HUES48 (cell line): ENCODE measurements at regions not wholly inside any gene's neighbourhood (a gene's known extent, or its start where the extent isn't known, plus 50 kb on each side); places are given as distances from the start of the nearest gene placed in this dataset.

Experiments
- H3K27ac ChIP-seq: one replicate; pipeline ENCODE4 v1.7.0; 2013; ENCODE audit warnings: low read depth, low read length, inconsistent platforms
- H3K27me3 ChIP-seq: 2 replicates; pipeline ENCODE4 v1.6.1; 2013; ENCODE audit warnings: mild to moderate bottlenecking, low read length; ENCODE audit not compliant: control insufficient read depth, insufficient read depth
- H3K36me3 ChIP-seq: 2 replicates; pipeline ENCODE4 v1.6.1; 2013; ENCODE audit warnings: low read length; ENCODE audit not compliant: control insufficient read depth, insufficient read depth
- H3K4me1 ChIP-seq: 2 replicates; pipeline ENCODE4 v1.6.1; 2013; ENCODE audit warnings: mild to moderate bottlenecking, low read length; ENCODE audit not compliant: control insufficient read depth, insufficient read depth
- H3K4me3 ChIP-seq: 2 replicates; pipeline ENCODE4 v1.5.1; 2013; ENCODE audit warnings: mild to moderate bottlenecking, low read depth, low read length
- H3K9ac ChIP-seq: 2 replicates; pipeline ENCODE4 v1.6.1; 2013; ENCODE audit warnings: mild to moderate bottlenecking, low read depth, low read length, moderate library complexity
- H3K9me3 ChIP-seq: 2 replicates; pipeline ENCODE4 v1.6.1; 2013; ENCODE audit warnings: low read length; ENCODE audit not compliant: control insufficient read depth, insufficient read depth

DNA sequence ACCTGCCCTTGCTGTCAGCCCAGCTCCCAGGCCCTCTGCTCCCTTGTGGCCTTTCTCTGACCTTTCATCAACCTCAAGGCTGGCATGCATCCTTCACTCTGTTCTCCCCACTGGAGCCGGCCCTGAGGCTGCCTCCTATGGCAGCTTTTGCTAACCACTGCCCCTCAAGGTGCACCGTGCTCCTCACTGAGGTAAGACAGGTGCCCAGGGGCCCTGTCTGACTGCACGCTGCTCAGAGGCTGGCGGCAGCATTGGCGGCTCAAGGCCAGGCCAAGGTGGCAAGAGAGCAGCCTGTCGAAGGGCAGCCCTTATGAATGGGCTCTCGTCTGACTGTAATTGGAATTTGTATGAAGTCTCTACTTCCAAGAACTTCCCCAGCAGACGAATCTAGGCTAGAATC lies 172.6 kb downstream of the ZNF248 start:
- Histone ChIP-seq H3K36me3 (no peaks in the 10 kb centered on the region), H3K27me3 (no peaks in the 10 kb centered on the region), H3K9ac (no peak overlapping the region), H3K9me3 (peaks cover 93% of the 10 kb centered on the region), H3K4me1 (no peaks in the 10 kb centered on the region), H3K4me3 (no peak overlapping the region), H3K27ac (no peak overlapping the region)

DNA sequence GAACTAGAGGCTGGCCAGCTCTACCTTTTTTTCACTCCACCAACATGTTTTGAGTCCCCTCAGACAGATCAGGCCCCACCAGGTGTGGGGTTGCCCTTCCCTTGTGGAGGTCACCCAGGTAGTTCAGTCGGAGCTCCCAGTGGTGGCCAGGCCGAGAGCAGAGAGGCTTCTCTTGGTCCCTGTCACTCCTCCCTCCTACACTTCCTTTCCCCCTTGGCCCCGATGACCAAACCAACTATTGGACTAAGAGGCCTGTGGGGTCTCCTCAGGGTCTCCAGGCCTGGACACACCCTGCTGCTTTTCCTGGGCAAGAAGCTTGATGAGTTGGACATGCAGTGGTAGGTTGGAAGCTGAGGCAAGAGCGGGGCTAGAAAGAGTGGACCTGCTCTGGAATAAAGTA lies 174.8 kb downstream of the ZNF248 start:
- H3K27ac ChIP-seq = no peak overlapping the region
- no peaks in the 10 kb centered on the region for H3K27me3 ChIP-seq
- no peaks in the 10 kb centered on the region for H3K4me1 ChIP-seq
- H3K9ac ChIP-seq = no peak overlapping the region
- no peaks in the 10 kb centered on the region for H3K36me3 ChIP-seq
- H3K9me3 ChIP-seq = peaks cover 96% of the 10 kb centered on the region
- no peak overlapping the region for H3K4me3 ChIP-seq

DNA sequence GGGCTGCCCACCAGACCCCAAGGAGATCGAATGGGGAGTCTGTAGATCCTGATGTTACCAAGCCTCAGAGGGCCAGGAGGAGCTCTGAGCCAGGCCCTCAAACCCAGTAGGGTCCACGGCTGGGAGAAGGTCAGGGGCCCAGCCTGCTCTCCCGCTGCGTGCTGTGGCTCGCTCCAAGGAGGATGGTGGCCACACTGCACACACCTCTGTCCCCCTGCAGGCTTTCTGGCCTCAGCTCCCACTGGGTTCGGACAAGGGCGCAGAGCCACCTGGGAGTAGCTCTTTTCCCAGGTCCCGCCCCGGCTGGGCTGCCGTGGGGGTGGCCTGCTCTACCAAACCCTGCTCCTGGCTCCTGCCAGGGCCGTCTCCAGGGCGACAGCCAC lies 175.8 kb downstream of the ZNF248 start:
- H3K4me3 ChIP-seq = no peak overlapping the region
- no peaks in the 10 kb centered on the region for H3K36me3 ChIP-seq
- no peaks in the 10 kb centered on the region for H3K27me3 ChIP-seq
- H3K27ac ChIP-seq = no peak overlapping the region
- no peaks in the 10 kb centered on the region for H3K4me1 ChIP-seq
- H3K9me3 ChIP-seq = peaks cover 93% of the 10 kb centered on the region
- H3K9ac ChIP-seq = no peak overlapping the region

DNA sequence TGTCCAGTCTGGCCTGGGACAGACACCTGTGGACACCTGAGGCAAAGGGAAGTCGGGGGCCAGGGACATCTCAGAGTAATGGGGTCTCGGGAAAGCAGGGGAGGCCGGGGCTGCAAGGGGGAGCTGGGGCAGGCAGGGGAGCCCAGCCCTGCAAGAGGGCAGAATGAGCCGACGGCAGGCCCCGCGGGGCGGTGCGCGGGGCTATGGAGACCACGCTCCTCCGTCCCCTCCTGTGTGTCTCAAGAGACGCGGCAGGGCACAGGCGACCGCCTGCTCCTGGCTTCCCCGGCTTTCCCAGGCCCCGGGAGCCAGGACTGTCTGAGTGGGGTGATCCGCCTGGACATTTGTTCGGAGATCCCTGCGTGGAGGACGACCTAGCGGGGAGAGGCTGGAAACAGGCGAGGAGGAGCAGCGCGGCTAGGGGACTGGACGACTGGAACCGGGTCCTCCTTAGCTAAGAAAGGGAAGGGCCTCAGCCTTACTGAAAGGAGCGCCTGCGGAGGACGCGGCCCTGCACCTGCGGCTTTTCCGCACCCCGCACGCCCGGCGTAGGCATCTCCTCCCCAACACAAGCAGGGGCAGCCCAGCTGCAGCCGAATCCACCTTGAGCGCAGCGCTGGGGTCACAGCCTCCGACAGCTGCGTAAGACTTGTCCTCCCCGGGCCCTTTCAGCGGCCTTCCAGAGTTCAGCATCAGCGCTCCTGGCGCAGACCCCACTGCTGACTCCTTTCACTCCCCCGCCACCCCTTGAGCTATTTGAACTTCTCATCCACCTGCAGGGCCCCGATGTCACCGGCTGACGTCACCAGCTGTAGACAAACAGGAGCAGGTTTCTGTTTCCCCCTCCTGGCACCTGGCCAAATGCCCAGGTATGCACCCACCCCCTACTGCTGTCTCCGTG lies 176.4 kb downstream of the ZNF248 start:
- H3K27ac ChIP-seq = no peak overlapping the region
- no peak overlapping the region for H3K9ac ChIP-seq
- no peaks in the 10 kb centered on the region for H3K36me3 ChIP-seq
- no peaks in the 10 kb centered on the region for H3K4me1 ChIP-seq
- no peaks in the 10 kb centered on the region for H3K27me3 ChIP-seq
- H3K4me3 ChIP-seq = no peak overlapping the region
- H3K9me3 ChIP-seq = peaks cover 93% of the 10 kb centered on the region

DNA sequence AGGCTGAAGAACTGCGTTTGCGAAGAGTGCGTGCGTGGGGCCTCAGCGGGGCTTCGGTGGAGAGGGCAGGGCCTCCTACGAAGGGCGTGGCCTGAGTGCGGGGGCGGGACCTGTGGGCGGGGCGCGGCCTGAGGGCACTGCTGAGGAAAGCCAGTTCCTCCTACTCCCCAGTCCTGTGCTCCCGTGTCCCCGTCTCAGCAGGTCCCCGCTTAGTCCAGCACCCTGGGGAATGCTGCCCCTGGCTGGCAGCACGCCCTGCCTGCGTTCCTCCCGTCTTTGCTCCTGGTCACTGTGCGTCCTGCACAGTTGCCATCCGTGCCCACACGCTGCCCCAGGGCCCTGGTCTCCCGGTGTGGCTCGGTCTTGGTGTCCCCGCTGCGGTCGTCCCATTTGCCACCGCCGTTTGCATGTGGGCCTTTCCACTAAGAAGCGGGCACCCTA lies 177.1 kb downstream of the ZNF248 start:
- Histone ChIP-seq H3K4me3 (no peak overlapping the region), H3K36me3 (no peaks in the 10 kb centered on the region), H3K27ac (no peak overlapping the region), H3K9ac (no peak overlapping the region), H3K27me3 (no peaks in the 10 kb centered on the region), H3K4me1 (no peaks in the 10 kb centered on the region), H3K9me3 (peaks cover 93% of the 10 kb centered on the region)

DNA sequence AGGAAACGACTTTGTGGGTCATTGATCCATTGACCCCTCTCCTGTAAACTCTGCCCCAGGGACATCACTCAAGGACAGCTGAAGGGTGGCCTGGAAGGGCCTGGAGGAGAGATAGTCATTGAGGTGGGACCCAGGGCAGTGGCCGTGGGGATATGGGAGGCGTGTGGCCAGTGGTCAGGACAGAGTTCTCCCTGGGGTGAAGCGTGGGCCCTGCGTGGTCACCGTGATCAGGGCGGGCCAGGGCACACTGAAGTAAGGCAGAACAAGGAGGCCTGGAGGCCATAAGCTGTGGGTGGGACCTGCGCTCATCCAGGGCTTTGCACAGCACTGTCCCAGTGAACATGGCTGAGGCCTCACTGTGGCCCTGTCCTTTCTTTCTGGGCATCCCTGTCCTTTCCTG lies 177.9 kb downstream of the ZNF248 start:
- Histone ChIP-seq H3K9me3 (peaks cover 93% of the 10 kb centered on the region), H3K4me1 (no peaks in the 10 kb centered on the region), H3K4me3 (no peak overlapping the region), H3K9ac (no peak overlapping the region), H3K27ac (no peak overlapping the region), H3K27me3 (no peaks in the 10 kb centered on the region), H3K36me3 (no peaks in the 10 kb centered on the region)

DNA sequence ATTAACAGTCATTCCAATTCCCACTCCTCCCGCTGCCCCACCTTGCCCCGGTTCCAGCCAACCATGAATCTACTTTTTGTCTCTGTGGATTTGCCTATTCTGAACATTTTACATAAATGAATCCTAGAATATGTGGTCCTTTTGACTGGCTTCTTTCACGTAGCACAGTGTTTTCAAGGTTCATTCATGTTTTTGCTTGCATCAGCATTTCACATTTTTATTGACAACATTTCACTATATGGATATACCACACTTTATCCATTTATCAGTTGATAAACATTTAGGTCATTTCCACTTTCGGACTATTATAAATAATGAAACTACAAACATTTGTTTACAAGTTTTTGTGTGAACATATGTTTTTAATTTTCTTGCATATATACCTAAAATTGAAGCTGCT lies 182.0 kb downstream of the ZNF248 start:
- Histone ChIP-seq H3K4me1 (no peaks in the 10 kb centered on the region), H3K36me3 (no peaks in the 10 kb centered on the region), H3K27ac (no peak overlapping the region), H3K27me3 (no peaks in the 10 kb centered on the region), H3K9me3 (peaks cover 92% of the 10 kb centered on the region), H3K4me3 (no peak overlapping the region), H3K9ac (no peak overlapping the region)

DNA sequence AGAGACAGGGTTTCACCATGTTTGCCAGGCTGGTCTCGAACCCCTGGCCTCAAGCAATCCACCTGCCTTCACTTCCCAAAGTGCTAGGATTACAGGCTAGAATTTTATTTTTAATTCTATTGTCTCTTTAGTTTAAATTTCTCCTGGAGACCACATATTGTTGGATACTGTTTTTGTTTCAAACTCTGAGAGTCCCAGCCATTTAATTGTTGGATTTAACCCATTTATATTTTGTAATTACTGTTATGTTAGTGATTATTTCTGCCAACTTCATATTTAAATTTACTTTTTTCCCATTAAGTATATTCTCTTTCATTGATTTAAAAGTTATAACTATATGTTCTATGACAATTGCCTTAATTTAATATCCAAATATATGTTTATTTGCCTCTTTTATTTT lies 185.6 kb downstream of the ZNF248 start:
- Histone ChIP-seq H3K4me3 (no peak overlapping the region), H3K27me3 (no peaks in the 10 kb centered on the region), H3K4me1 (no peaks in the 10 kb centered on the region), H3K9me3 (peaks cover 91% of the 10 kb centered on the region), H3K27ac (no peak overlapping the region), H3K9ac (no peak overlapping the region), H3K36me3 (no peaks in the 10 kb centered on the region)

DNA sequence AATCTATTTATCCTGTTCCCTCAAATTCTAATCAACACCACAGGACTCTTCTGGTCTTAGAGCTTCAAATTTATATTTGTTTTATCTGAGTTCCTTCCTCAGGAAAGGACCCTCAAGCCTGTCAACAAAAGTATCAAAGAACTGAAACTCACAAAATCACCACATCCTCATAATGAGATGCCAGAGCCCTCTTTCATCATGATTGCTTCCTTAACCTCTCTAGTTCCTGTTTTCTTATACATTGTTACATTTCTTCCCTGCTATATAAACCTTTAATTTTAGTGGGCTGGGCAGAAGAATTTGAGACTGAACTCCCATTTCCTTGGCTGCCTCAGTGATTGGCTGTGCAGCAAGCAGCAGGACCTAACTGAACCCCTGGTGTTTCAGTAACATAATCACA lies 189.7 kb downstream of the ZNF248 start:
- no peak overlapping the region for H3K9ac ChIP-seq
- H3K36me3 ChIP-seq = no peaks in the 10 kb centered on the region
- no peaks in the 10 kb centered on the region for H3K27me3 ChIP-seq
- H3K9me3 ChIP-seq = peaks cover 91% of the 10 kb centered on the region
- no peak overlapping the region for H3K27ac ChIP-seq
- no peak overlapping the region; the same call in 1 of the 2 replicates for H3K4me3 ChIP-seq
- no peaks in the 10 kb centered on the region for H3K4me1 ChIP-seq

DNA sequence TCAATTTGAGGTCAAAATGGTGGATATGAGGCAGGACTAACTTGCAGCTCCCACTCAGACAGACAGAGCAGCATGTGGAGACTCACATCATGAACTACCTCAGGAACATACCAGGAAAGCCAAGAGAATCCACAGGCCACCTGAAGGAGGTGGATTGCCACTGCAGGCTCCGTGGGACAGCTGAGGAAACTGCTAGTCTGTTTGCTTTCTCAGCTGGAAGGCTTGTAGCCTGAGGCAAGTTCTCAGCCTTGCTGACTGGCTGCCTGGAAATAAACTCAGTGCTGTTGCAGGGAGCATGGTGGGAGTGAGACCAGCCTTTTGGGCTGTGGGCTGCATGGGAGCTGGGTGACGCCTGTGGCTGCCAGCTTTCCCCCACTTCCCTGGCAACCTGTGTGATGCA lies 202.9 kb downstream of the ZNF248 start:
- peaks cover 94% of the 10 kb centered on the region for H3K9me3 ChIP-seq
- H3K27me3 ChIP-seq = no peaks in the 10 kb centered on the region
- H3K4me3 ChIP-seq = no peak overlapping the region

DNA sequence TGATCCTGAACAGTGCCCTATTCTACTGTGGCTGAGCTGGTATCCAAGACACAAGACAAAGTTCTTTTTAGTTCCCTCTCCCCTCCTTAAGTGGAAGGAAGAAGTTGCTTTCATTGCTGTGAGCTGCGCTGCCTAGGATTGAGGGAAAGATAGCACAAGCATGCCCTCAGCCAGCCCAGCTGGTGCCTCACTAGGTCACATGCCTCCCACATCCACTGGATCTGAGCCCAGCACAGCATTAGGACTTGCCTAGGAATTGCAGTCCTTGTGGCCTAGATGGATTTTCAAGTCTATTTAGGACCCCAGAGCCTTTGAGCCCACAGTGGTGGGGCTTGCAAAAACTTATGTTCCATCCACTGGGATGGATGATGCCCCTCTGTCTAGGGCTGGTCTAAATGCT lies 214.2 kb downstream of the ZNF248 start:
- H3K4me3 ChIP-seq = no peak overlapping the region
- no peak overlapping the region for H3K9ac ChIP-seq
- H3K36me3 ChIP-seq = no peaks in the 10 kb centered on the region
- no peaks in the 10 kb centered on the region for H3K27me3 ChIP-seq
- H3K4me1 ChIP-seq = no peaks in the 10 kb centered on the region
- no peak overlapping the region for H3K27ac ChIP-seq
- H3K9me3 ChIP-seq = peaks cover 85% of the 10 kb centered on the region

More for the DNA sequence above, 202.9 kb downstream of the ZNF248 start:
- Histone ChIP-seq H3K9ac (no peak overlapping the region), H3K4me1 (no peaks in the 10 kb centered on the region), H3K36me3 (no peaks in the 10 kb centered on the region), H3K27ac (no peak overlapping the region)
